Renal cortical epithelial cell (primary cell): ENCODE measurements at regions not wholly inside any gene's neighbourhood (a gene's known extent, or its start where the extent isn't known, plus 50 kb on each side); places are given as distances from the start of the nearest gene placed in this dataset.
A peak's percentile ranks its signal among the peaks of the same experiment; 100 is the strongest.
"Not testable (repeated sequence)": the region's sequence is repeated elsewhere in the genome, so short reads cannot be mapped to it uniquely, and the experiment has no call there.

Experiments
- DNase-seq: peaks from one replicate; pipeline ENCODE4 v3.0.0-alpha.2; 2011; ENCODE audit warnings: low read depth

GRCh38 chr7:27412164-27412563, 169.6 kb downstream of the EVX1 start:
- no peak for DNase-seq

- no peak for DNase-seq
These were observed 175.9 kb downstream of the EVX1 start for GRCh38 chr7:27418541-27418940.

- DNase-seq: peak; percentile 7
These were observed 177.1 kb downstream of the EVX1 start for GRCh38 chr7:27419581-27420177.

- no peak for DNase-seq
These were observed 178.1 kb downstream of the EVX1 start for GRCh38 chr7:27420702-27421101.

DNA sequence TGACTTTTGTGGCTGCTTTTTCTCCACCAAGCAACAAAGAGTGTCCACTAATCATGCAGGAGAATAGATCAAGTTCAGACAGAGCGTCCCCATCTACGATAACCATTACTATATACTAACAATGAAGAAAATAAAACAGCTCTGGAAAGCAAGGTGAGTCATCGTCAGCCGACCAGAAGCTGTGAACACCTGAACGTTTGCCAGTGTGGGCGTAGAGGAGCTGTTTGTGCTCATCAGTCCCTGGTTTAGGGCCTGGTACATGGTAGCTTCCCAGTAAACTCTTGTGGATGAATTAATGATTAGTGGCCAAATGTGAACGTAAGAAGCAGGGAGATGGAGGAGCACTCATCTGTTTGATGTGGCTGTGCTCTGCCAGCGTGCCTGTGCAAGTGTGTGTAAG, 180.7 kb downstream of the EVX1 start:
- DNase-seq: peak; percentile 73

DNA sequence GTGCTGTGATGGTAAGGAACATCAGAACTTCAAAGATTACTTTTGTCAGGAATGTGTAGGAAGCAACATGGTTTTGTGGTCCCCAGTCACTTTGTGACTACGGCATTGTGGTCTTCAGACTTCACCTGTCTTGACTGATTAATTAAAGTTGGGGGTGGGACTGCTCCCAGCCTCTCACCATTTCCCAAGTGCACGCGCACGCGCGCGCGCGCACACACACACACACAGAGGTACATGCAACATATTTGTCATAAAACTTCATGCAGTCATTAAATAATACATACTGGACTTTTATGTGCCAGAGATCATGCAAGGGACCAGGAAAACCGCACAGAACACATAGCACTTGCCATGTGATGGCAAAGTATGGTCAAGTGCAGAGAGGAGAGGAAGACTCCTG, 181.2 kb downstream of the EVX1 start:
- no peak for DNase-seq

DNA sequence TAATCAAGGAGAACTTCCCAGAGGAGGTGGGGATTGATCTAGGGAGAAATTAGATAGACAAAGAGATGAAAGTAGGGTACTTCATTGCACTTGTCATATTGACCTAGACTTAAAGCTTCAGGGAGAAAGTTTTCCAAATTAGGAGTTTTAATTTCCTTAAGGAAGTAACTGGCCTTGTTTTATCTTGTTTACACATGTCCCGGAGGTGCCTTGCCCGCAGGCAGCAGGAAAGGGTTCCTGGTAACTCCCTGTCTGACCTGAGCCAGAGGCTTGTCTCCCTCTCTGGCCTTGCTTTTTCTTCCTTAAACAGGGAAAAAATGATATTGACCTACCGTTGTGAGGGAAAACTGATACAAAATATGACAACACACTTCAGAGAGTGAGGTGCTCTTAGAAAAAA, 181.6 kb downstream of the EVX1 start:
- no peak for DNase-seq

- no peak for DNase-seq
These were observed 182.1 kb downstream of the EVX1 start for GRCh38 chr7:27424749-27425148.

DNA sequence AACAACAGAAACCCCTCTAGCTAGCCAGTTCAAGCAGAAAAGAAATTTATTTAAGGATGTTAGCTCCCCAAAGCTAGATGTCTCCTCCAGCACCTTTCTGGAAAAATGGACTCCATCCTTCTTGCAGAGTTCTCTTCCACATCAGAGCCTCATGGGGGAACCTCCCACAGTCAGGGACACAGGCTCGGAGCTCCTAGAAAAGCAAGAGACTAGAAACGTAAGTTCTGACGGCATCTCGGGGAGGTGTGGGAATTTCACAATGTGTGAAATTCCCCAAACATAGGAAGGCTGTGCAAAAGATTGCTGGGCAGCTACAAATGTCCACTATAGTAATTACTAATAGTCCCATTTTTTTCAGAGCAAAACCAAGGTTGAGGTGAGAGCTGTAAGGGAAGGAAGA, 184.8 kb downstream of the EVX1 start:
- no peak for DNase-seq

- no peak for DNase-seq
These were observed 187.5 kb downstream of the EVX1 start for GRCh38 chr7:27430105-27430504.

- no peak for DNase-seq
These were observed 188.9 kb downstream of the EVX1 start for GRCh38 chr7:27431465-27431864.

DNA sequence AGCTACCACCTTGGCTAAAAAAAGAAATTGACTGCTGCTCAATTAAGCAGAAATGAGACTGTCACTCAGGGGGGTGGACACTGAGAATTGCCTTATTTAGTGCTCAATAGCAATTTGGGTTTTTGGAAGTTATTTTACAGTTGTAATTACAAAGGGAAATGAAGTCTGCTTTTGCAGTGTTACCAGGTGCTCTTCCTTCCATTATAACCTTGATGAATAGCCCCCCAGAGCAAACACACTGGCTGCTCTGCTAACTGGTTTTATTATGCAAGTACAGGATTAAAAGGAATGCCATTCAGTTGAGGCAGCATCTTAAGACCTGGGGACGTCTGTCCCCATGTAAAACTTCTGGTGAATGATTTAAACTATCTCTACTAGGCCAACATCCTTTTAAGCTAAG, 191.0 kb downstream of the EVX1 start:
- DNase-seq: no peak

DNA sequence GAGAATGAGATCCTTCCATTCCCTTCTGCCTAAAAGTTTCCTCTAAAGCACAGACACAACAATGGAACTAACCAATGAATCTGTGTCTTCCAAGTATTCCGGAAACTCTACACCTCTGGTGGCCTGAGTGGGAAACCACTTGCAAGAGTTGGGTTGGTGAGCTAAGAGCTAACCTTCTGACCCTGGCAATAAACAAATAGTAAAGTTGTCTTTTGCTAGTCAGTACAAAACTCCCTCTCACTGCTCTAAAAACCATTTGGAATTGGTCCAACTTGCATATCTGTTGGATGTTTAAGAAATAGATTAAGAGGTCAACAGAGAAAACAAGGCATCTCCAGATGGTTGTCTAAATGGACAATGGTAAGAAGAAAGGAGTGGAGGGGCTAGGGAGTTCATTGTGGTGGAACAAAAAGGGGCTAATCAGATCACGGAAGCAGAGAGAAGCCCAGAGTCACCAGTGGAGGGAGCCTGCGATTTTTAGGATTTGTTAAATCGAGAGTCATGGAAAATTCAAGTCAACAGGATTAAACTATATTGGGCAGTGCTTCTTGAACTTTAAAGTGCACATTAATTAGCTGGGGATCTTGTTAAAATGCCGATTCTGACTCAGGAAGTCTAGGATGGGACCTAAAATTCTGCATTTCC, 192.3 kb downstream of the EVX1 start:
- no peak for DNase-seq

- peak; percentile 32 for DNase-seq
These were observed 192.9 kb downstream of the EVX1 start for GRCh38 chr7:27435461-27435860.

GRCh38 chr7:27438881-27439589, 196.4 kb downstream of the EVX1 start:
- DNase-seq: no peak

- peak; percentile 19 for DNase-seq
These were observed 199.9 kb downstream of the EVX1 start for GRCh38 chr7:27442455-27442854.

DNA sequence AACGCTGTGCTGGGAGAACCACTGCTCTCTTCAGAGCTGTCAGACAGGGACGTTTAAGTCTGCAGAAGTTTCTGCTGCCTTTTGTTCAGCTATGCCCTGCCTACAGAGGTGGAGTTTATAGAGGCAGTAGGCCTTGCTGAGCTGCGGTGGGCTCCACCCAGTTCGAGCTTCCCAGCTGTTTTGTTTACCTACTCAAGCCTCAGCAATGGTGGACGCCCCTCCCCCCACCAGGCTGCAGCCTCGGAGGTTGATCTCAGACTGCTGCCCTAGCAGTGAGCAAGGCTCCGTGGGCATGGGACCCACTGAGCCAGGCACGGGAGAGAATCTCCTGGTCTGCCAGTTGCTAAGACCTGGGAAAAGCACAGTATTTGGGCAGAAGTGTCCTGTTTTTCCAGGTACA, 206.4 kb downstream of the EVX1 start:
- DNase-seq: not testable (repeated sequence)

DNA sequence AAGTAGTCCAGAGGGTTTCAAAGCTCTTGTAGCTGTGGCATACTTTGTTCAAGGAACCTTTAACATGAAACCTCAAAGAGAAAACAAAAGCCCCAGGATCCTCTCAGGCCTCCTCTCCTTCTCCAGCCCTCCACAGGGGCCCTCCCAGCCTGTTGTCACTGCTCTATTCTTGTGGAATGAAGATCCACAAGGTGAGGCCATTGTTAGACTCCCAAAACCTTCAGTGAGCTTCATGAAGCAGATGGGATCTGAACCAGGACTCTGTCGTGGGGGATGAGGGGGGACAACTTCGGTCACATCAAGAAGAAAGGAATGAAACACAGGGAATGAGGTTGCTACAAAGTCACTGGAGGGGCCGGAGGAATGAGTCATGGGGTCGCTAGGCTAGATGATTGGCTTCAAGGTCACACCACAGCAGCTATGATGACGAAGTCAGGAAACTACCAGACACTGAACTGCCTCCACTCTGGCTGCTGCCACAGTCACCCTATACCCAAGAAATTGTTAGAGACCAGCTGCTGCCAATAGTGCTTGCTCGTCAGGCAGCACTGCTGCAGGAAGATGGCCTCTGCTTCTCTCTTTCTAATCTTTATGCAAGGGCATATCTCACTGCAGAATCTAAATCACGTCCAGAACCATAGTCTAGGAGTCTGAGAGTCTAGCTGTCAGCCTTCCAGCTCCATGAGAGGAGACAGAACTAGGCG, 208.8 kb downstream of the HIBADH start:
- peak; percentile 19 for DNase-seq

- DNase-seq: not testable (repeated sequence)
These were observed 205.6 kb downstream of the HIBADH start for GRCh38 chr7:27457120-27457519.

DNA sequence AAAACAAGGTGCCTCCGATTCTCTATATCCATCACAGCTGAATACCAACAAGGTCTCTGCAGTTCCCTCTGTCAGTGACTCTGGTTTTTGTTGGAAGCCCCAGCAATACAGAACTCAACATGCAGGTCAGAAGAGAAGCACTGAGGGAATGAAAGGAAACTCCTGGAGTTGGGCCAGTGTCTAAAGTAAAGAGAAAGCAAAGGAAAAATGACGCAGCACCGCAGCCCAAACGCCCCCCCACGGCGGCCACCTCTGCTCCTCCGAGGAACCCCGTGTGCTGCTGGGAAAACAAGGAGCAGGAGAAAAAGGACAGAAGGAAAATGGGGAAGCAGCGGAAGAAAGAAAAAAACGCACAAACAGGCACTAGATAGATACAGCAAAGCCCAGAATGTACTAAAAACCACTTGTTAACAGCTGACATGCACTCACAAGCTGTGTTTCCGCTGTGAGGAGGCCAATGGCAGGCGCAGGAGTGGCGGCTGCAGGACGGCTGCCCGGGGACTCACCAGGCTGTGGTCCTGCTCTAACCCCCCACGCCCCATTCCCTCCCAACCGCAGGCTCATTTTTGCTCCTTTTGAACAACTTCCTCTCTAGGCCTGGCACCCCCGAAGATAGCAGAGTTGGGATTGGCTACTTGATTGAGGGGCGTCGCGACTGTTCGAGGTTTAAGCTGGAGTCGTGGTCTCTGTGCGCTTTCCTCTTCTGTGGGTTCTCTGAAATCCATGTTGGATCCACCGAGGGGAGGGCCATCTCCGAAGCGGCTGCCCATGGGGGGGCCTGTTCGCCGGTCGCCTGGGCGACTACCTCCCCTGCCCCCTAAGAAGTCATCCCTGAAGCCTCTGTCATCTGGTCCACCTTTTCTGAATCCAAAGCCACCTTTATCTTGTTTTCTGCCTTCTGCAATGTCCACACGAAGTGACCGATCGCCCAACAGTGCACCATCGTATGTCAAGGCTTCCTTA, 204.8 kb downstream of the HIBADH start:
- DNase-seq: not testable (repeated sequence)

- DNase-seq: no peak
These were observed 203.5 kb downstream of the HIBADH start for GRCh38 chr7:27459021-27459730.
